ENCODE measurements at regions not wholly inside any gene's neighbourhood (a gene's known extent, or its start where the extent isn't known, plus 50 kb on each side); places are given as distances from the start of the nearest gene placed in this dataset.

DNA sequence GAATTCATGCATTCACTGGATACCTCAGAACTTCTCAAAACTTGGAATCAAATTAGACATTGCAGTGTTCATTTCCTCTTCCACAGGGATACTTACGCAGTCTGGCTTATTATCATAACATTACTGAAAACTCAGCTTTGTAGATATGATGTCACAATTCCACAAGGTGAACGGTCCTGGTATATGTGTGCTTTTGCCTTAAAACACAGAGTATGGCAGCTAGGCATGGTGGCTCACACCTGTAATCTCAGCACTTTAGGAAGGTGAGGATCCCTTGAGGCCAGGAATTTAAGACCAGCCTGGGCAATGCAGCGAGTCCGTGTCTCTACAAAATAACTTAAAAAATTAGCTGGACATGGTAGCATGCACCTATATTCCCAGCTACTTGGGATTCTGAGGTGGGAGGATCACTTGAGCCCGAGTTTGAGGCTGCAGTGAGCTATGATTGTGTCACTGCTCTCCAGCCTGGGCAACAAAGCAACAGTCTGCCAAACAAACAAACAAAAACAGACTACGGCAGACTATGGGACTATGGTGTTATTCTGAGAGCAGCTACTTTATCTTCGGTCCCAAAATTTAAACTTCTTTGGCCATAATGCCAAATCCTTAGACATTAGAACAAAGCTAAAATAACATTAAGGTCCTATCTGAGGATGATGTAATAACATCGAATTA lies 1191.9 kb upstream of the SLC39A10 start:
- TF ChIP-seq, protein P1, sequence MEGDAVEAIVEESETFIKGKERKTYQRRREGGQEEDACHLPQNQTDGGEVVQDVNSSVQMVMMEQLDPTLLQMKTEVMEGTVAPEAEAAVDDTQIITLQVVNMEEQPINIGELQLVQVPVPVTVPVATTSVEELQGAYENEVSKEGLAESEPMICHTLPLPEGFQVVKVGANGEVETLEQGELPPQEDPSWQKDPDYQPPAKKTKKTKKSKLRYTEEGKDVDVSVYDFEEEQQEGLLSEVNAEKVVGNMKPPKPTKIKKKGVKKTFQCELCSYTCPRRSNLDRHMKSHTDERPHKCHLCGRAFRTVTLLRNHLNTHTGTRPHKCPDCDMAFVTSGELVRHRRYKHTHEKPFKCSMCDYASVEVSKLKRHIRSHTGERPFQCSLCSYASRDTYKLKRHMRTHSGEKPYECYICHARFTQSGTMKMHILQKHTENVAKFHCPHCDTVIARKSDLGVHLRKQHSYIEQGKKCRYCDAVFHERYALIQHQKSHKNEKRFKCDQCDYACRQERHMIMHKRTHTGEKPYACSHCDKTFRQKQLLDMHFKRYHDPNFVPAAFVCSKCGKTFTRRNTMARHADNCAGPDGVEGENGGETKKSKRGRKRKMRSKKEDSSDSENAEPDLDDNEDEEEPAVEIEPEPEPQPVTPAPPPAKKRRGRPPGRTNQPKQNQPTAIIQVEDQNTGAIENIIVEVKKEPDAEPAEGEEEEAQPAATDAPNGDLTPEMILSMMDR (IDR thresholded peaks at IDR 0.05), result no peak
- TF ChIP-seq ZFX (IDR thresholded peaks at IDR 0.05; ENCODE audit: borderline replicate concordance), result no peak

Data from 22Rv1 (cell line).